IMR-90 (cell line): ENCODE measurements at regions not wholly inside any gene's neighbourhood (a gene's known extent, or its start where the extent isn't known, plus 50 kb on each side); places are given as distances from the start of the nearest gene placed in this dataset.

Experiments
- BHLHE40 ChIP-seq: fragments of 150-350 bp; IDR thresholded peaks from 2 replicates; pipeline ENCODE4 v1.6.1; 2016; ENCODE audit warnings: mild to moderate bottlenecking, low read depth, low read length
- CHD1 ChIP-seq: IDR thresholded peaks from 2 replicates; pipeline ENCODE4 v1.6.1; 2012; ENCODE audit warnings: low read depth, low read length, improper control_type of control experiment
- POLR2A ChIP-seq: IDR thresholded peaks from 2 replicates; pipeline ENCODE4 v1.6.1; 2012; ENCODE audit warnings: mild to moderate bottlenecking, low read depth, low read length
- RCOR1 ChIP-seq: IDR thresholded peaks from 2 replicates; pipeline ENCODE4 v1.6.1; 2012; ENCODE audit warnings: mild to moderate bottlenecking, low read length, improper control_type of control experiment; ENCODE audit not compliant: insufficient replicate concordance
- TF ChIP-seq, protein P1 (sequence below): conservative IDR thresholded peaks from 2 replicates; pipeline ENCODE4 v1.5.1; 2012; ENCODE audit warnings: mild to moderate bottlenecking, low read depth, low read length, improper control_type of control experiment

DNA sequence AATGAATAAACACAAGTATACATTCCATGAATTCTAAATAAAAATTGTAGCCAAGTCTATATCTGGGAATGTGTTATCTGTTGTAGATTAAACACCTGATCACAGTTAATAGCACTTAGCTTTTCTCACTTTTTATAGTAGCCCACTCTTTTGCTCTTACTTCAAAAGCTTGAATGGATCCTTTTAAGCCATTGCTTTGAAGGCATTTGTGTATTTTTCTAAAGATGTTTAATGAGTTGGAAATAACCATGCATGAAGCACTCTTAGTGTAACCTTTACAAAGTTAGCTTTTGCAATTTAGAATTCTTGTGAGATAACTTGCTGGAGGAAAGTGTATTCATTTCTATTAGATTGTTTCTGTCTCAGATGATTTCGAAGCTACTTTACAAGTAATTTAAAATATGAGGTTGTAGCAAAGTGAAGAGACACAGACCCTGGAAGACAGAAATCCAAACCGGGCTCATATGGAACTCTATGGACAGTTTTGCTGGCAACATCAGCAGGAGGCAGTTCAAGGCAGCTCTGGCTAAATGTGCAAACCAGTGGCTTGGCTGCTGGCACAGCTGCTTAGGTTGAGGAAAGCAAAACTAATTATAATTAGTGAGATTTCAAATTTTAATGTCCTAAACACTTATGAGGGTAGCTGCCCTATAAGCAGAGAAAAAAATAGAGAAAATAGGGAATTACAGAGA lies 469.8 kb upstream of the ZEB2 start:
- no peak for TF ChIP-seq CHD1
- TF ChIP-seq POLR2A, result no peak
- TF ChIP-seq, protein P1, sequence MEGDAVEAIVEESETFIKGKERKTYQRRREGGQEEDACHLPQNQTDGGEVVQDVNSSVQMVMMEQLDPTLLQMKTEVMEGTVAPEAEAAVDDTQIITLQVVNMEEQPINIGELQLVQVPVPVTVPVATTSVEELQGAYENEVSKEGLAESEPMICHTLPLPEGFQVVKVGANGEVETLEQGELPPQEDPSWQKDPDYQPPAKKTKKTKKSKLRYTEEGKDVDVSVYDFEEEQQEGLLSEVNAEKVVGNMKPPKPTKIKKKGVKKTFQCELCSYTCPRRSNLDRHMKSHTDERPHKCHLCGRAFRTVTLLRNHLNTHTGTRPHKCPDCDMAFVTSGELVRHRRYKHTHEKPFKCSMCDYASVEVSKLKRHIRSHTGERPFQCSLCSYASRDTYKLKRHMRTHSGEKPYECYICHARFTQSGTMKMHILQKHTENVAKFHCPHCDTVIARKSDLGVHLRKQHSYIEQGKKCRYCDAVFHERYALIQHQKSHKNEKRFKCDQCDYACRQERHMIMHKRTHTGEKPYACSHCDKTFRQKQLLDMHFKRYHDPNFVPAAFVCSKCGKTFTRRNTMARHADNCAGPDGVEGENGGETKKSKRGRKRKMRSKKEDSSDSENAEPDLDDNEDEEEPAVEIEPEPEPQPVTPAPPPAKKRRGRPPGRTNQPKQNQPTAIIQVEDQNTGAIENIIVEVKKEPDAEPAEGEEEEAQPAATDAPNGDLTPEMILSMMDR, result no peak
- no peak for TF ChIP-seq BHLHE40
- TF ChIP-seq RCOR1, result no peak
